GM12878 (cell line): ENCODE measurements at regions not wholly inside any gene's neighbourhood (a gene's known extent, or its start where the extent isn't known, plus 50 kb on each side); places are given as distances from the start of the nearest gene placed in this dataset.

Experiments
- ATAC-seq: fragments of 200-7000 bp; cut with Tn5 transposase; 3 replicates; pipeline ENCODE4 v1.9.1; 2020; ENCODE audit warnings: mild to moderate bottlenecking, moderate library complexity
- BruUV-seq: library from RNA; stranded (reverse); fragments of 400-500 nt; replicated peaks from 2 replicates; lab custom pipeline; 2021; lab: Mats Ljungman, UMichigan
- CTCF ChIA-PET: fragments of 300-600 bp; sonication (Branson Sonifier 250); formaldehyde crosslinking; extraction: SDS; loops from one replicate; lab custom pipeline; 2021; ENCODE audit warnings: inconsistent platforms; lab: Yijun Ruan, JAX
- POLR2A ChIA-PET: fragments of 350-600 bp; formaldehyde crosslinking; extraction: SDS; loops from one replicate; lab custom pipeline; 2021; ENCODE audit warnings: inconsistent platforms; lab: Charles Lee
- RAD21 ChIA-PET: fragments of 300-600 bp; sonication (Branson Sonifier 250); formaldehyde crosslinking; loops from one replicate; lab custom pipeline; 2023; ENCODE audit warnings: antibody characterized with exemption; ENCODE audit not compliant: unreplicated experiment; lab: Charles Lee
- SMC1A ChIA-PET: fragments of 300-600 bp; sonication (Branson Sonifier 250); formaldehyde crosslinking; loops from one replicate; lab custom pipeline; 2023; ENCODE audit not compliant: unreplicated experiment, uncharacterized antibody; lab: Charles Lee
- DNase-seq: peaks from one replicate; pipeline ENCODE4 v3.0.0-alpha.2; 2011; ENCODE audit warnings: low read depth, low spot score
- FAIRE-seq: peaks from 3 replicates; lab custom pipeline; 2011; peaks lifted over from hg19 to GRCh38; lab: Jason Lieb, UNC
- H2AFZ ChIP-seq: 2 replicates; pipeline ENCODE4 v1.6.0; 2011; ENCODE audit warnings: low read depth, low read length, control low read depth; ENCODE audit not compliant: control insufficient read depth
- H3K27ac ChIP-seq: 2 replicates; pipeline ENCODE4 v1.5.1; 2011; ENCODE audit warnings: control low read depth; ENCODE audit not compliant: control insufficient read depth, insufficient read depth
- H3K27me3 ChIP-seq, 2 experiments: replicated peaks in 1 of 2; 2 replicates each; pipeline versions ENCODE4 v1.6.0 to v1.6.1; 2011; ENCODE audit warnings: low read length in 1 of 2; ENCODE audit not compliant: control insufficient read depth in 2 of 2, insufficient read depth in 2 of 2
- H3K36me3 ChIP-seq, 2 experiments: 2 replicates each; pipeline ENCODE4 v1.5.1; 2011; ENCODE audit warnings: low read length in 1 of 2; ENCODE audit not compliant: control insufficient read depth in 2 of 2, insufficient read depth in 2 of 2
- H3K4me1 ChIP-seq: 2 replicates; pipeline ENCODE4 v1.6.1; 2011; ENCODE audit warnings: mild to moderate bottlenecking, low read length, moderate library complexity, mixed read lengths; ENCODE audit not compliant: control insufficient read depth, insufficient read depth
- H3K4me2 ChIP-seq: 2 replicates; pipeline ENCODE4 v1.6.0; 2011; ENCODE audit warnings: control low read depth; ENCODE audit not compliant: control insufficient read depth, insufficient read depth
- H3K4me3 ChIP-seq: fragments of 200-600 bp; sonication (generic); 2 replicates; pipeline ENCODE4 v1.5.1; 2016
- H3K79me2 ChIP-seq: 2 replicates; pipeline ENCODE4 v1.6.0; 2011; ENCODE audit warnings: low read length; ENCODE audit not compliant: control insufficient read depth, insufficient read depth
- H3K9ac ChIP-seq: 2 replicates; pipeline ENCODE4 v1.8.0; 2011; ENCODE audit warnings: low read length, control low read depth, mixed read lengths; ENCODE audit not compliant: control insufficient read depth, insufficient read depth
- H3K9me3 ChIP-seq: replicated peaks from 3 replicates; pipeline ENCODE4 v1.5.1; 2011; ENCODE audit warnings: mild to moderate bottlenecking, low read length; ENCODE audit not compliant: control insufficient read depth, insufficient read depth
- H4K20me1 ChIP-seq: 2 replicates; pipeline ENCODE4 v1.6.0; 2011; ENCODE audit not compliant: control insufficient read depth, insufficient read depth
- CBFB ChIP-seq: IDR thresholded peaks from 2 replicates; pipeline ENCODE4 v1.6.1; 2016; ENCODE audit warnings: antibody characterized with exemption, low read depth
- EGR1 ChIP-seq, 2 experiments: IDR thresholded peaks; 1 replicate in 1 of 2; 2 replicates in 1 of 2; pipeline ENCODE4 v1.6.1; 2011 to 2012; ENCODE audit warnings: low read depth in 2 of 2, low read length in 2 of 2, borderline replicate concordance in 1 of 2, mild to moderate bottlenecking in 1 of 2, moderate library complexity in 1 of 2
- IRF4 ChIP-seq: IDR thresholded peaks from 2 replicates; pipeline ENCODE4 v1.6.1; 2011; ENCODE audit warnings: low read depth, low read length
- MYC ChIP-seq: IDR thresholded peaks from 2 replicates; pipeline ENCODE4 v1.6.1; 2011; ENCODE audit warnings: mild to moderate bottlenecking, low read length, moderate library complexity, inconsistent platforms; ENCODE audit not compliant: insufficient read depth, insufficient replicate concordance, insufficient read length, severe bottlenecking
- NFYB ChIP-seq: IDR thresholded peaks from 2 replicates; pipeline ENCODE4 v1.6.1; 2011; ENCODE audit warnings: low read depth, mild to moderate bottlenecking, low read length, improper control_type of control experiment, moderate library complexity; ENCODE audit not compliant: insufficient read depth
- POLR2AphosphoS2 ChIP-seq: IDR thresholded peaks from 2 replicates; pipeline ENCODE4 v1.6.1; 2011; ENCODE audit warnings: low read depth, mild to moderate bottlenecking, low read length, improper control_type of control experiment, moderate library complexity
- RAD51 ChIP-seq: fragments of 450-650 bp; IDR thresholded peaks from 2 replicates; pipeline ENCODE4 v1.6.1; 2016; ENCODE audit warnings: moderate library complexity, mild to moderate bottlenecking, inconsistent platforms
- RBBP5 ChIP-seq: fragments of 200-600 bp; sonication (generic); conservative IDR thresholded peaks from 2 replicates; pipeline ENCODE4 v1.6.1; 2016
- ZNF274 ChIP-seq: IDR thresholded peaks from one replicate; pipeline ENCODE4 v1.8.0; 2011; ENCODE audit not compliant: insufficient read length, insufficient read depth
- WGBS: methylation state at CpG from one replicate; pipeline ENCODE4 v1.1.6; 2016; ENCODE audit warnings: low lambda C conversion rate; ENCODE audit not compliant: insufficient replicate concordance, insufficient coverage; ENCODE audit errors: missing lambda C conversion rate; 5-methylcytosine and 5-hydroxymethylcytosine counted together
- in situ Hi-C: fragments of 300-500 bp; cut with MboI; formaldehyde crosslinking; loops from 9 replicates; pipeline ENCODE4 v1.14.3; 2018; ENCODE audit warnings: mixed read lengths
- intact Hi-C: fragments of 100-400 bp; cut with micrococcal nuclease; formaldehyde crosslinking; loops from one replicate; pipeline ENCODE4 v1.14.2; 2022; ENCODE audit not compliant: unreplicated experiment
- TF ChIP-seq, protein P1 (sequence below): IDR thresholded peaks from 2 replicates; pipeline ENCODE4 v1.6.1; 2012; ENCODE audit warnings: mild to moderate bottlenecking, low read depth, low read length
- TF ChIP-seq, protein P2 (sequence below): fragments of 450-650 bp; IDR thresholded peaks from 2 replicates; pipeline ENCODE4 v1.6.1; 2014; ENCODE audit warnings: mild to moderate bottlenecking
- TF ChIP-seq, protein P3 (sequence below): fragments of 450-650 bp; IDR thresholded peaks from 2 replicates; pipeline ENCODE4 v1.6.1; 2017; ENCODE audit warnings: mild to moderate bottlenecking, moderate library complexity

DNA sequence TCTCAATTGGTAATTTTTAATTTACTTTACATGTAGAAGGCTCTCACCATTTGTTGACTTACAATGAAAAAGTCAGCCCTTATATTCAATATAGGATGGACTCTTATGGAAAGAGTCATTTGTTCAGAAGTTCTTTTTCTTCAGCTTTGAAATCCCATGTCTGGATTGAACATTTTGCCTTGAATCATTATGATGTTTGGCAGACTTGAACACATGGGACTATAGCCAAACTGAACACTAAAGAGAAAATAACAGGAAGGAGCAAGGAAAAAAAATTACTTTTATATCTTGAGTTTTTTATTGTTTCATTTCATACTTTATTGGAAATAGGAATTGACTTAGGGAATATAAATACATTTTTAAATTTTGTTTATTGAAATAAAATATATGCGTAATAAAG, 1503.0 kb downstream of the EFNA5 start (continued):
- no peak for TF ChIP-seq EGR1 (IDR thresholded peaks at IDR 0.05; ENCODE audit: borderline replicate concordance in 1 of 2, low read depth in 2 of 2, low read length in 2 of 2)
- no peak for TF ChIP-seq CBFB
- TF ChIP-seq, protein P1, sequence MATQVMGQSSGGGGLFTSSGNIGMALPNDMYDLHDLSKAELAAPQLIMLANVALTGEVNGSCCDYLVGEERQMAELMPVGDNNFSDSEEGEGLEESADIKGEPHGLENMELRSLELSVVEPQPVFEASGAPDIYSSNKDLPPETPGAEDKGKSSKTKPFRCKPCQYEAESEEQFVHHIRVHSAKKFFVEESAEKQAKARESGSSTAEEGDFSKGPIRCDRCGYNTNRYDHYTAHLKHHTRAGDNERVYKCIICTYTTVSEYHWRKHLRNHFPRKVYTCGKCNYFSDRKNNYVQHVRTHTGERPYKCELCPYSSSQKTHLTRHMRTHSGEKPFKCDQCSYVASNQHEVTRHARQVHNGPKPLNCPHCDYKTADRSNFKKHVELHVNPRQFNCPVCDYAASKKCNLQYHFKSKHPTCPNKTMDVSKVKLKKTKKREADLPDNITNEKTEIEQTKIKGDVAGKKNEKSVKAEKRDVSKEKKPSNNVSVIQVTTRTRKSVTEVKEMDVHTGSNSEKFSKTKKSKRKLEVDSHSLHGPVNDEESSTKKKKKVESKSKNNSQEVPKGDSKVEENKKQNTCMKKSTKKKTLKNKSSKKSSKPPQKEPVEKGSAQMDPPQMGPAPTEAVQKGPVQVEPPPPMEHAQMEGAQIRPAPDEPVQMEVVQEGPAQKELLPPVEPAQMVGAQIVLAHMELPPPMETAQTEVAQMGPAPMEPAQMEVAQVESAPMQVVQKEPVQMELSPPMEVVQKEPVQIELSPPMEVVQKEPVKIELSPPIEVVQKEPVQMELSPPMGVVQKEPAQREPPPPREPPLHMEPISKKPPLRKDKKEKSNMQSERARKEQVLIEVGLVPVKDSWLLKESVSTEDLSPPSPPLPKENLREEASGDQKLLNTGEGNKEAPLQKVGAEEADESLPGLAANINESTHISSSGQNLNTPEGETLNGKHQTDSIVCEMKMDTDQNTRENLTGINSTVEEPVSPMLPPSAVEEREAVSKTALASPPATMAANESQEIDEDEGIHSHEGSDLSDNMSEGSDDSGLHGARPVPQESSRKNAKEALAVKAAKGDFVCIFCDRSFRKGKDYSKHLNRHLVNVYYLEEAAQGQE = no peak
- TF ChIP-seq RAD51 = no peak
- TF ChIP-seq, protein P2, sequence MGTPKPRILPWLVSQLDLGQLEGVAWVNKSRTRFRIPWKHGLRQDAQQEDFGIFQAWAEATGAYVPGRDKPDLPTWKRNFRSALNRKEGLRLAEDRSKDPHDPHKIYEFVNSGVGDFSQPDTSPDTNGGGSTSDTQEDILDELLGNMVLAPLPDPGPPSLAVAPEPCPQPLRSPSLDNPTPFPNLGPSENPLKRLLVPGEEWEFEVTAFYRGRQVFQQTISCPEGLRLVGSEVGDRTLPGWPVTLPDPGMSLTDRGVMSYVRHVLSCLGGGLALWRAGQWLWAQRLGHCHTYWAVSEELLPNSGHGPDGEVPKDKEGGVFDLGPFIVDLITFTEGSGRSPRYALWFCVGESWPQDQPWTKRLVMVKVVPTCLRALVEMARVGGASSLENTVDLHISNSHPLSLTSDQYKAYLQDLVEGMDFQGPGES = no peak
- no peak for TF ChIP-seq RBBP5
- TF ChIP-seq NFYB = no peak
- no peak for TF ChIP-seq IRF4
- TF ChIP-seq ZNF274 = no peak
- TF ChIP-seq, all 136 proteins: peak for 0

DNA sequence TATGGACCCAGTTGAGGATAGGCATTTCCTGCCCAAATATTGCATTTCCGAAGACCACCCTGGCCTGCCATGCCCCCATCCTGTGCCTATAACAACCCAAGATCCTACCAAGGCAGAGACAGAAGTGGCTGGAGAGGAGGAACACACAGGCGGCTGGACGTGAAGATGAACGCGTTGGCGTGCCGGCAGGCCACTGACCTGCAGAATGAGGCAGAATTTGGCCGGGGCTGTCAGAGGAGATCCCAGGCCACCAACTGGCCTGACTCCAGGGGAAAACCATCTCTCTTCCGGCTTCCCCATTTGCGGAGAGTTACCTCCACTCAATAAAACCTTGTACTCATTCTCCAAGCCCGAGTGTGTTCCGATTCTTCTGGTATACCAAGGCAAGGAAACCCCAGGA, 1507.5 kb downstream of the EFNA5 start:
- FAIRE-seq (no peak), DNase-seq (no peak), ATAC-seq (no peak)
- H3K79me2 ChIP-seq = no peaks in the 10 kb centered on the region
- H3K9ac ChIP-seq = no peak overlapping the region
- ChIA-PET CTCF (no interaction called here), SMC1A (no interaction called here), POLR2A (no interaction called here), RAD21 (no interaction called here)
- no peaks in the 10 kb centered on the region; the same call in 2 of the 3 replicates for H3K9me3 ChIP-seq
- in situ Hi-C loops = no loop called here
- H3K27me3 ChIP-seq = no peaks in the 10 kb centered on the region
- H4K20me1 ChIP-seq = no peaks in the 10 kb centered on the region
- intact Hi-C loops = no loop called here
- H3K27ac ChIP-seq = no peak overlapping the region
- H3K4me3 ChIP-seq = no peak overlapping the region
- H2AFZ ChIP-seq = no peak overlapping the region
- no peak overlapping the region for H3K4me2 ChIP-seq
- no TSS peak for BruUV-seq
- WGBS = 58% methylated on average over 12 of the region's 12 CpGs
- H3K36me3 ChIP-seq = no peaks in the 10 kb centered on the region
- H3K4me1 ChIP-seq = no peaks in the 10 kb centered on the region
- TF ChIP-seq RBBP5 (no peak), NFYB (no peak), MYC (no peak), POLR2AphosphoS2 (no peak)
- TF ChIP-seq, protein P3, sequence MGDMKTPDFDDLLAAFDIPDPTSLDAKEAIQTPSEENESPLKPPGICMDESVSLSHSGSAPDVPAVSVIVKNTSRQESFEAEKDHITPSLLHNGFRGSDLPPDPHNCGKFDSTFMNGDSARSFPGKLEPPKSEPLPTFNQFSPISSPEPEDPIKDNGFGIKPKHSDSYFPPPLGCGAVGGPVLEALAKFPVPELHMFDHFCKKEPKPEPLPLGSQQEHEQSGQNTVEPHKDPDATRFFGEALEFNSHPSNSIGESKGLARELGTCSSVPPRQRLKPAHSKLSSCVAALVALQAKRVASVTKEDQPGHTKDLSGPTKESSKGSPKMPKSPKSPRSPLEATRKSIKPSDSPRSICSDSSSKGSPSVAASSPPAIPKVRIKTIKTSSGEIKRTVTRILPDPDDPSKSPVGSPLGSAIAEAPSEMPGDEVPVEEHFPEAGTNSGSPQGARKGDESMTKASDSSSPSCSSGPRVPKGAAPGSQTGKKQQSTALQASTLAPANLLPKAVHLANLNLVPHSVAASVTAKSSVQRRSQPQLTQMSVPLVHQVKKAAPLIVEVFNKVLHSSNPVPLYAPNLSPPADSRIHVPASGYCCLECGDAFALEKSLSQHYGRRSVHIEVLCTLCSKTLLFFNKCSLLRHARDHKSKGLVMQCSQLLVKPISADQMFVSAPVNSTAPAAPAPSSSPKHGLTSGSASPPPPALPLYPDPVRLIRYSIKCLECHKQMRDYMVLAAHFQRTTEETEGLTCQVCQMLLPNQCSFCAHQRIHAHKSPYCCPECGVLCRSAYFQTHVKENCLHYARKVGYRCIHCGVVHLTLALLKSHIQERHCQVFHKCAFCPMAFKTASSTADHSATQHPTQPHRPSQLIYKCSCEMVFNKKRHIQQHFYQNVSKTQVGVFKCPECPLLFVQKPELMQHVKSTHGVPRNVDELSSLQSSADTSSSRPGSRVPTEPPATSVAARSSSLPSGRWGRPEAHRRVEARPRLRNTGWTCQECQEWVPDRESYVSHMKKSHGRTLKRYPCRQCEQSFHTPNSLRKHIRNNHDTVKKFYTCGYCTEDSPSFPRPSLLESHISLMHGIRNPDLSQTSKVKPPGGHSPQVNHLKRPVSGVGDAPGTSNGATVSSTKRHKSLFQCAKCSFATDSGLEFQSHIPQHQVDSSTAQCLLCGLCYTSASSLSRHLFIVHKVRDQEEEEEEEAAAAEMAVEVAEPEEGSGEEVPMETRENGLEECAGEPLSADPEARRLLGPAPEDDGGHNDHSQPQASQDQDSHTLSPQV = no peak
